WTC11 (cell line): ENCODE measurements at regions not wholly inside any gene's neighbourhood (a gene's known extent, or its start where the extent isn't known, plus 50 kb on each side); places are given as distances from the start of the nearest gene placed in this dataset.

Source experiments
- ATAC-seq: fragments of 200-7000 bp; cut with Tn5 transposase; 2 replicates; pipeline ENCODE4 v1.10.0; 2021; ENCODE audit warnings: mild to moderate bottlenecking, moderate library complexity
- CTCF ChIA-PET: fragments of 300-600 bp; sonication (Branson Sonifier 250); formaldehyde crosslinking; loops from one replicate; lab custom pipeline; 2021; ENCODE audit warnings: antibody characterized with exemption; lab: Charles Lee
- POLR2A ChIA-PET: fragments of 350-600 bp; sonication (Branson Sonifier 250); formaldehyde crosslinking; loops from one replicate; lab custom pipeline; 2021; ENCODE audit warnings: antibody characterized with exemption; lab: Charles Lee
- DNase-seq: peaks from one replicate; pipeline ENCODE4 v3.0.0; 2021; ENCODE audit warnings: low spot score
- H3K27ac Mint-ChIP-seq: 2 replicates; pipeline ENCODE4 v1.8.0; 2021; ENCODE audit warnings: mixed read lengths
- H3K27me3 Mint-ChIP-seq: 2 replicates; pipeline ENCODE4 v1.8.0; 2021; ENCODE audit warnings: low read depth, mild to moderate bottlenecking, moderate library complexity, mixed read lengths
- H3K36me3 Mint-ChIP-seq: 2 replicates; pipeline ENCODE4 v1.8.0; 2021; ENCODE audit warnings: mixed read lengths
- H3K4me1 Mint-ChIP-seq: 2 replicates; pipeline ENCODE4 v1.8.0; 2022; ENCODE audit warnings: mixed read lengths
- H3K4me3 Mint-ChIP-seq: 2 replicates; pipeline ENCODE4 v1.8.0; 2021; ENCODE audit warnings: mild to moderate bottlenecking, moderate library complexity, mixed read lengths
- H3K9me3 Mint-ChIP-seq: 2 replicates; pipeline ENCODE4 v1.8.0; 2021; ENCODE audit warnings: mixed read lengths
- AFF4 ChIP-seq: sonication (generic); formaldehyde crosslinking; IDR thresholded peaks from 2 replicates; pipeline ENCODE4 v1.8.1; 2023; ENCODE audit warnings: mild to moderate bottlenecking, missing genetic modification reagents, borderline replicate concordance
- CREB1 ChIP-seq: sonication (generic); formaldehyde crosslinking; IDR thresholded peaks from 2 replicates; pipeline ENCODE4 v1.8.0; 2023; ENCODE audit warnings: mild to moderate bottlenecking, missing genetic modification reagents
- E2F1 ChIP-seq: sonication (generic); formaldehyde crosslinking; IDR thresholded peaks from 2 replicates; pipeline ENCODE4 v1.8.0; 2022; ENCODE audit warnings: mild to moderate bottlenecking, missing genetic modification reagents
- E2F4 ChIP-seq: sonication (generic); formaldehyde crosslinking; IDR thresholded peaks from 2 replicates; pipeline ENCODE4 v1.8.1; 2022; ENCODE audit warnings: low read depth, mild to moderate bottlenecking, moderate library complexity, missing genetic modification reagents, borderline replicate concordance
- ELF4 ChIP-seq: sonication (generic); formaldehyde crosslinking; IDR thresholded peaks from 2 replicates; pipeline ENCODE4 v1.8.1; 2022; ENCODE audit warnings: low read depth, mild to moderate bottlenecking, moderate library complexity, missing genetic modification reagents
- EMX1 ChIP-seq: fragments of 250-450 bp; sonication (Bioruptor Pico); IDR thresholded peaks from 2 replicates; pipeline ENCODE4 v1.8.0; 2021; ENCODE audit warnings: mild to moderate bottlenecking
- FOXP1 ChIP-seq: sonication (generic); formaldehyde crosslinking; IDR thresholded peaks from 2 replicates; pipeline ENCODE4 v1.8.0; 2022; ENCODE audit warnings: missing genetic modification reagents, mild to moderate bottlenecking, moderate library complexity, borderline replicate concordance
- KAT7 ChIP-seq: sonication (generic); formaldehyde crosslinking; IDR thresholded peaks from 2 replicates; pipeline ENCODE4 v1.8.1; 2023; ENCODE audit warnings: missing genetic modification reagents, mild to moderate bottlenecking, borderline replicate concordance
- MYBL2 ChIP-seq: sonication (generic); formaldehyde crosslinking; IDR thresholded peaks from 2 replicates; pipeline ENCODE4 v1.8.1; 2023; ENCODE audit warnings: mild to moderate bottlenecking, moderate library complexity, missing genetic modification reagents
- SMAD3 ChIP-seq: sonication (generic); formaldehyde crosslinking; IDR thresholded peaks from 2 replicates; pipeline ENCODE4 v1.8.0; 2022; ENCODE audit warnings: missing genetic modification reagents, mild to moderate bottlenecking, borderline replicate concordance
- ZNF138 ChIP-seq: sonication (generic); formaldehyde crosslinking; conservative IDR thresholded peaks from 2 replicates; pipeline ENCODE4 v1.8.1; 2022; ENCODE audit warnings: mild to moderate bottlenecking, moderate library complexity, missing genetic modification reagents
- ZNF416 ChIP-seq: fragments of 250-450 bp; sonication (Bioruptor Pico); IDR thresholded peaks from 2 replicates; pipeline ENCODE4 v1.9.0; 2021; ENCODE audit warnings: mild to moderate bottlenecking, inconsistent platforms
- ZNF671 ChIP-seq: fragments of 250-450 bp; sonication (Bioruptor Pico); IDR thresholded peaks from 2 replicates; pipeline ENCODE4 v1.8.0; 2021; ENCODE audit warnings: mild to moderate bottlenecking
- TF ChIP-seq, protein P1 (sequence below): sonication (generic); formaldehyde crosslinking; IDR thresholded peaks from 2 replicates; pipeline ENCODE4 v1.8.1; 2022; ENCODE audit warnings: mild to moderate bottlenecking, moderate library complexity, missing genetic modification reagents
- TF ChIP-seq, protein P2 (sequence below): sonication (generic); formaldehyde crosslinking; IDR thresholded peaks from 2 replicates; pipeline ENCODE4 v1.8.0; 2023; ENCODE audit warnings: missing genetic modification reagents, mild to moderate bottlenecking, borderline replicate concordance
- TF ChIP-seq, protein P3 (sequence below): sonication (generic); formaldehyde crosslinking; IDR thresholded peaks from 2 replicates; pipeline ENCODE4 v1.8.1; 2023; ENCODE audit warnings: mild to moderate bottlenecking, moderate library complexity, missing genetic modification reagents

GRCh38 chr6:141906569-141907080 is 226.1 kb upstream of the GJE1 start:
- no peak overlapping the region for H3K27ac Mint-ChIP-seq
- TF ChIP-seq, protein P1, sequence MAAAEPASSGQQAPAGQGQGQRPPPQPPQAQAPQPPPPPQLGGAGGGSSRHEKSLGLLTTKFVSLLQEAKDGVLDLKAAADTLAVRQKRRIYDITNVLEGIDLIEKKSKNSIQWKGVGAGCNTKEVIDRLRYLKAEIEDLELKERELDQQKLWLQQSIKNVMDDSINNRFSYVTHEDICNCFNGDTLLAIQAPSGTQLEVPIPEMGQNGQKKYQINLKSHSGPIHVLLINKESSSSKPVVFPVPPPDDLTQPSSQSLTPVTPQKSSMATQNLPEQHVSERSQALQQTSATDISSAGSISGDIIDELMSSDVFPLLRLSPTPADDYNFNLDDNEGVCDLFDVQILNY (CRISPR knock-in tag) = no peak
- no peak for TF ChIP-seq ZNF671 (CRISPR knock-in tag)
- TF ChIP-seq, protein P2, sequence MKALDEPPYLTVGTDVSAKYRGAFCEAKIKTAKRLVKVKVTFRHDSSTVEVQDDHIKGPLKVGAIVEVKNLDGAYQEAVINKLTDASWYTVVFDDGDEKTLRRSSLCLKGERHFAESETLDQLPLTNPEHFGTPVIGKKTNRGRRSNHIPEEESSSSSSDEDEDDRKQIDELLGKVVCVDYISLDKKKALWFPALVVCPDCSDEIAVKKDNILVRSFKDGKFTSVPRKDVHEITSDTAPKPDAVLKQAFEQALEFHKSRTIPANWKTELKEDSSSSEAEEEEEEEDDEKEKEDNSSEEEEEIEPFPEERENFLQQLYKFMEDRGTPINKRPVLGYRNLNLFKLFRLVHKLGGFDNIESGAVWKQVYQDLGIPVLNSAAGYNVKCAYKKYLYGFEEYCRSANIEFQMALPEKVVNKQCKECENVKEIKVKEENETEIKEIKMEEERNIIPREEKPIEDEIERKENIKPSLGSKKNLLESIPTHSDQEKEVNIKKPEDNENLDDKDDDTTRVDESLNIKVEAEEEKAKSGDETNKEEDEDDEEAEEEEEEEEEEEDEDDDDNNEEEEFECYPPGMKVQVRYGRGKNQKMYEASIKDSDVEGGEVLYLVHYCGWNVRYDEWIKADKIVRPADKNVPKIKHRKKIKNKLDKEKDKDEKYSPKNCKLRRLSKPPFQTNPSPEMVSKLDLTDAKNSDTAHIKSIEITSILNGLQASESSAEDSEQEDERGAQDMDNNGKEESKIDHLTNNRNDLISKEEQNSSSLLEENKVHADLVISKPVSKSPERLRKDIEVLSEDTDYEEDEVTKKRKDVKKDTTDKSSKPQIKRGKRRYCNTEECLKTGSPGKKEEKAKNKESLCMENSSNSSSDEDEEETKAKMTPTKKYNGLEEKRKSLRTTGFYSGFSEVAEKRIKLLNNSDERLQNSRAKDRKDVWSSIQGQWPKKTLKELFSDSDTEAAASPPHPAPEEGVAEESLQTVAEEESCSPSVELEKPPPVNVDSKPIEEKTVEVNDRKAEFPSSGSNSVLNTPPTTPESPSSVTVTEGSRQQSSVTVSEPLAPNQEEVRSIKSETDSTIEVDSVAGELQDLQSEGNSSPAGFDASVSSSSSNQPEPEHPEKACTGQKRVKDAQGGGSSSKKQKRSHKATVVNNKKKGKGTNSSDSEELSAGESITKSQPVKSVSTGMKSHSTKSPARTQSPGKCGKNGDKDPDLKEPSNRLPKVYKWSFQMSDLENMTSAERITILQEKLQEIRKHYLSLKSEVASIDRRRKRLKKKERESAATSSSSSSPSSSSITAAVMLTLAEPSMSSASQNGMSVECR (CRISPR knock-in tag) = no peak
- no peak for TF ChIP-seq E2F4 (CRISPR knock-in tag)
- TF ChIP-seq, protein P3, sequence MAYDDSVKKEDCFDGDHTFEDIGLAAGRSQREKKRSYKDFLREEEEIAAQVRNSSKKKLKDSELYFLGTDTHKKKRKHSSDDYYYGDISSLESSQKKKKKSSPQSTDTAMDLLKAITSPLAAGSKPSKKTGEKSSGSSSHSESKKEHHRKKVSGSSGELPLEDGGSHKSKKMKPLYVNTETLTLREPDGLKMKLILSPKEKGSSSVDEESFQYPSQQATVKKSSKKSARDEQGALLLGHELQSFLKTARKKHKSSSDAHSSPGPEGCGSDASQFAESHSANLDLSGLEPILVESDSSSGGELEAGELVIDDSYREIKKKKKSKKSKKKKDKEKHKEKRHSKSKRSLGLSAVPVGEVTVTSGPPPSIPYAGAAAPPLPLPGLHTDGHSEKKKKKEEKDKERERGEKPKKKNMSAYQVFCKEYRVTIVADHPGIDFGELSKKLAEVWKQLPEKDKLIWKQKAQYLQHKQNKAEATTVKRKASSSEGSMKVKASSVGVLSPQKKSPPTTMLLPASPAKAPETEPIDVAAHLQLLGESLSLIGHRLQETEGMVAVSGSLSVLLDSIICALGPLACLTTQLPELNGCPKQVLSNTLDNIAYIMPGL (CRISPR knock-in tag) = no peak
- no peak for TF ChIP-seq E2F1 (CRISPR knock-in tag)
- no peak for TF ChIP-seq AFF4 (CRISPR knock-in tag)
- no peak for TF ChIP-seq EMX1 (CRISPR knock-in tag)
- no peak for TF ChIP-seq KAT7 (CRISPR knock-in tag)
- TF ChIP-seq ELF4 (CRISPR knock-in tag) = no peak
- TF ChIP-seq CREB1 (CRISPR knock-in tag) = no peak
- no peak for TF ChIP-seq ZNF138 (CRISPR knock-in tag)
- no peak for TF ChIP-seq FOXP1 (CRISPR knock-in tag)
- TF ChIP-seq ZNF416 (CRISPR knock-in tag) = no peak
- no peak for TF ChIP-seq SMAD3
- TF ChIP-seq MYBL2 = no peak
- H3K27me3 Mint-ChIP-seq = no peaks in the 10 kb centered on the region
- ChIA-PET POLR2A (no interaction called here), CTCF (no interaction called here)
- H3K4me1 Mint-ChIP-seq = peaks cover 9% of the 10 kb centered on the region
- H3K36me3 Mint-ChIP-seq = peaks cover 28% of the 10 kb centered on the region
- DNase-seq (no peak), ATAC-seq (no peak)
- H3K9me3 Mint-ChIP-seq = peaks cover 30% of the 10 kb centered on the region
- no peak overlapping the region for H3K4me3 Mint-ChIP-seq
